DMS53 treated with DMSO at 0.1 percent for 48 hours (cell line): ENCODE measurements at regions not wholly inside any gene's neighbourhood (a gene's known extent, or its start where the extent isn't known, plus 50 kb on each side); places are given as distances from the start of the nearest gene placed in this dataset.
A peak's percentile ranks its signal among the peaks of the same experiment; 100 is the strongest.

ENCODE experiments used
- DNase-seq: peaks from one replicate; lab custom pipeline; 2025; ENCODE audit not compliant: unreplicated experiment; lab: John Stamatoyannopoulos, UW

- no peak for DNase-seq
Measured at GRCh38 chr1:175894581-175894980, 151.2 kb upstream of the TNR start.

GRCh38 chr1:175893192-175893591 is 149.8 kb upstream of the TNR start:
- no peak for DNase-seq

GRCh38 chr1:175892686-175893085 is 149.3 kb upstream of the TNR start:
- DNase-seq = no peak

GRCh38 chr1:175891783-175892309 is 148.5 kb upstream of the TNR start:
- DNase-seq = no peak

GRCh38 chr1:175890958-175891357 is 147.6 kb upstream of the TNR start:
- DNase-seq = no peak

- no peak for DNase-seq
Measured at GRCh38 chr1:175889848-175890247, 146.5 kb upstream of the TNR start.

- DNase-seq = no peak
Measured at GRCh38 chr1:175888996-175889395, 145.6 kb upstream of the TNR start.

- peak; percentile 47 for DNase-seq
Measured at GRCh38 chr1:175887981-175888428, 144.6 kb upstream of the TNR start.

- no peak for DNase-seq
Measured at GRCh38 chr1:175887521-175887920, 144.1 kb upstream of the TNR start.

GRCh38 chr1:175885326-175885725 is 141.9 kb upstream of the TNR start:
- no peak for DNase-seq

GRCh38 chr1:175884369-175884768 is 141.0 kb upstream of the TNR start:
- DNase-seq = no peak

- DNase-seq = no peak
Measured at GRCh38 chr1:175882192-175882591, 138.8 kb upstream of the TNR start.

GRCh38 chr1:175881246-175881976 is 138.0 kb upstream of the TNR start:
- DNase-seq = no peak

GRCh38 chr1:175878775-175879174 is 135.4 kb upstream of the TNR start:
- no peak for DNase-seq

- DNase-seq = no peak
Measured at GRCh38 chr1:175877939-175878737, 134.7 kb upstream of the TNR start.

- DNase-seq = no peak
Measured at GRCh38 chr1:175875556-175875955, 132.2 kb upstream of the TNR start.

- DNase-seq = no peak
Measured at GRCh38 chr1:175874081-175874480, 130.7 kb upstream of the TNR start.

GRCh38 chr1:175873290-175873935 is 130.0 kb upstream of the TNR start:
- no peak for DNase-seq

- DNase-seq = no peak
Measured at GRCh38 chr1:175872588-175872987, 129.2 kb upstream of the TNR start.

GRCh38 chr1:175871647-175872046 is 128.3 kb upstream of the TNR start:
- no peak for DNase-seq

- DNase-seq = no peak
Measured at GRCh38 chr1:175870217-175870616, 126.8 kb upstream of the TNR start.

- DNase-seq = no peak
Measured at GRCh38 chr1:175866776-175867175, 123.4 kb upstream of the TNR start.
